SK-N-SH (cell line): ENCODE measurements at regions not wholly inside any gene's neighbourhood (a gene's known extent, or its start where the extent isn't known, plus 50 kb on each side); places are given as distances from the start of the nearest gene placed in this dataset.

Experiments
- GATA2 ChIP-seq: sonication (generic); formaldehyde crosslinking; IDR thresholded peaks from 2 replicates; pipeline ENCODE4 v1.5.0; 2020; ENCODE audit warnings: mild to moderate bottlenecking, missing genetic modification reagents
- MAX ChIP-seq: IDR thresholded peaks from 2 replicates; pipeline ENCODE4 v1.4.0; 2012; ENCODE audit warnings: low read depth
- NFIC ChIP-seq: IDR thresholded peaks from 2 replicates; pipeline ENCODE4 v1.4.0; 2012; ENCODE audit warnings: borderline replicate concordance
- NRF1 ChIP-seq: IDR thresholded peaks from 2 replicates; pipeline ENCODE4 v1.6.1; 2012; ENCODE audit warnings: low read depth, mild to moderate bottlenecking, low read length
- RAD21 ChIP-seq: IDR thresholded peaks from 2 replicates; pipeline ENCODE4 v1.6.1; 2012; ENCODE audit warnings: mild to moderate bottlenecking, low read length
- RCOR1 ChIP-seq: fragments of 150-350 bp; IDR thresholded peaks from 2 replicates; pipeline ENCODE4 v1.6.1; 2017; ENCODE audit warnings: antibody characterized with exemption, low read length
- RFX5 ChIP-seq: IDR thresholded peaks from 2 replicates; pipeline ENCODE4 v1.6.1; 2012; ENCODE audit warnings: mild to moderate bottlenecking, improper control_type of control experiment, low read length
- RXRA ChIP-seq: IDR thresholded peaks from 2 replicates; pipeline ENCODE4 v1.4.0; 2012; ENCODE audit warnings: low read depth, mild to moderate bottlenecking, borderline replicate concordance
- SIN3A ChIP-seq: IDR thresholded peaks from 2 replicates; pipeline ENCODE4 v1.6.1; 2012; ENCODE audit warnings: low read depth, mild to moderate bottlenecking, low read length, moderate library complexity, borderline replicate concordance
- TF ChIP-seq, protein P1 (sequence below): fragments of 200-600 bp; sonication (generic); IDR thresholded peaks from 2 replicates; pipeline ENCODE4 v1.6.1; 2017; ENCODE audit warnings: antibody characterized with exemption, mild to moderate bottlenecking, moderate library complexity
- TF ChIP-seq, protein P2 (sequence below): fragments of 150-350 bp; IDR thresholded peaks from 2 replicates; pipeline ENCODE4 v1.6.1; 2017; ENCODE audit warnings: antibody characterized with exemption, low read length, low read depth, borderline replicate concordance

GRCh38 chr16:62225675-62226074, 189.4 kb upstream of the CDH8 start:
- TF ChIP-seq, protein P1, sequence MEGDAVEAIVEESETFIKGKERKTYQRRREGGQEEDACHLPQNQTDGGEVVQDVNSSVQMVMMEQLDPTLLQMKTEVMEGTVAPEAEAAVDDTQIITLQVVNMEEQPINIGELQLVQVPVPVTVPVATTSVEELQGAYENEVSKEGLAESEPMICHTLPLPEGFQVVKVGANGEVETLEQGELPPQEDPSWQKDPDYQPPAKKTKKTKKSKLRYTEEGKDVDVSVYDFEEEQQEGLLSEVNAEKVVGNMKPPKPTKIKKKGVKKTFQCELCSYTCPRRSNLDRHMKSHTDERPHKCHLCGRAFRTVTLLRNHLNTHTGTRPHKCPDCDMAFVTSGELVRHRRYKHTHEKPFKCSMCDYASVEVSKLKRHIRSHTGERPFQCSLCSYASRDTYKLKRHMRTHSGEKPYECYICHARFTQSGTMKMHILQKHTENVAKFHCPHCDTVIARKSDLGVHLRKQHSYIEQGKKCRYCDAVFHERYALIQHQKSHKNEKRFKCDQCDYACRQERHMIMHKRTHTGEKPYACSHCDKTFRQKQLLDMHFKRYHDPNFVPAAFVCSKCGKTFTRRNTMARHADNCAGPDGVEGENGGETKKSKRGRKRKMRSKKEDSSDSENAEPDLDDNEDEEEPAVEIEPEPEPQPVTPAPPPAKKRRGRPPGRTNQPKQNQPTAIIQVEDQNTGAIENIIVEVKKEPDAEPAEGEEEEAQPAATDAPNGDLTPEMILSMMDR: peak; percentile 64
- TF ChIP-seq NRF1 (no peak), RCOR1 (no peak), RXRA (no peak), NFIC (no peak), GATA2 (CRISPR knock-in tag) (no peak), RFX5 (no peak), MAX (no peak), SIN3A (no peak), RAD21 (peak; percentile 58)
- TF ChIP-seq, protein P2, sequence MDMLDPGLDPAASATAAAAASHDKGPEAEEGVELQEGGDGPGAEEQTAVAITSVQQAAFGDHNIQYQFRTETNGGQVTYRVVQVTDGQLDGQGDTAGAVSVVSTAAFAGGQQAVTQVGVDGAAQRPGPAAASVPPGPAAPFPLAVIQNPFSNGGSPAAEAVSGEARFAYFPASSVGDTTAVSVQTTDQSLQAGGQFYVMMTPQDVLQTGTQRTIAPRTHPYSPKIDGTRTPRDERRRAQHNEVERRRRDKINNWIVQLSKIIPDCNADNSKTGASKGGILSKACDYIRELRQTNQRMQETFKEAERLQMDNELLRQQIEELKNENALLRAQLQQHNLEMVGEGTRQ: no peak
